ENCODE measurements at regions not wholly inside any gene's neighbourhood (a gene's known extent, or its start where the extent isn't known, plus 50 kb on each side); places are given as distances from the start of the nearest gene placed in this dataset.
"Not testable (repeated sequence)": the region's sequence is repeated elsewhere in the genome, so short reads cannot be mapped to it uniquely, and the experiment has no call there.

DNA sequence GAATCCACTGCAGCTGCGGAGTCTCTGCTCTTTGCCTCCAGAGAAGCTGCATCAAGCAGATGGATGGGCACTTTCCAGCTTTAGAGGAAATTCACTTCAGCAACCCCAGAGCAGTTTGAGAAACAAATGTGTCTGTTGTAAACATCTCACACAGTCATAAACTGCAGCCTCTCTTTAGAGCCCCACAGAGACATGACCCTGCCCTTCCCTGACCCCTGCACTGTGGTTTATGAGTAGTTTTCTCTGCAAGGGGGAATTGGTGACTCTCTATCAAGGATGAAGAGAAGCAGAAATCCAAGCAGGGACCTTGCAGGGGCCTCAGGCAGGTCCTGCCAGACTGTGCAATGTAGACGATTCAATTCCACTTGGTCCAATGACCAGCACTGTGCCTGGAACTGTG, 160.2 kb downstream of the SH2D4B start:
- DNase-seq: no peak

DNA sequence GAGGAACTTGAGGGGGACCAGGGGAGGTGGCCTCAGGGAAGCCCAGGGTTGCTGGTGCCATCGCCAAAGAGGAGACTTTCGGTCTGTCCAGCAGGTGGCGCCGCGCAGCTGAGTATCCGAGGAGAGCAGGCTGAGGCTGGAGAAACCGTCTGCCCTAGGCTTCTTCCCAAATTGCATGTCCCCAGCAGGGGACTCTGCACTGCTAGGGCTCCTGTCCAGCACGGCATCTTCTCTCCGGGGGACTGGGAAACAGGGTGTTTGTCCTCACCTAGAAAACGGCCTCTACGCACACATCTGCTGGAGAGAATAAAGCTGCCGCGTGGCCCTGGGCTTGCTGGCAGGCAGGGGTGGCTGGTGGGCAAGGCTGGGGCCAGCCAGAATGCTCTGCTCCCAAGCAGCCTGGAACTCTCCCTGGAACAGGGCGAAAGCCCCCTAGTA, 161.9 kb downstream of the SH2D4B start:
- DNase-seq: peak in 50 of 51 donors; percentile 6 to 89 (median 63)

GRCh38 chr10:80700252-80700651, 162.6 kb downstream of the SH2D4B start:
- no peak for DNase-seq

GRCh38 chr10:80700760-80701444, 163.2 kb downstream of the SH2D4B start:
- DNase-seq: no peak

GRCh38 chr10:80701706-80702105, 164.0 kb downstream of the SH2D4B start:
- DNase-seq: no peak

- DNase-seq: peak in 19 of 51 donors; percentile 7 to 46 (median 17)
Measured at GRCh38 chr10:80702143-80702542, 164.4 kb downstream of the SH2D4B start.

DNA sequence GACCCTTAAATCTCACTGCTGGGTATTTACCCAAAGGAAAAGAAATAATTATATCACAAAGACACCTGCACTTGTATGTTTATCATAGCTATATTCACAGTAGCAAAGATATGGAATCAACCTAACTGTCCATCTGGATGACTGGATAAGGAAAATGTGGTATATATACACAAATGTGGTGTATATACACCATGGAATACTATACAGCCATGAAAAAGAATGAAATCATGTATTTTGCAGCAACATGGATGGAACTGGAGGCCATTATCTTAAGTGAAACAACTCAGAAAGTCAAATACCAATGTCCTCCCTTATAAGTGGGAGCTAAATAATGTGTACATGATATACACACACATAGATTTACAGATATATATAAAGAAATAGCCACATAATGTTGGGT, 168.2 kb downstream of the SH2D4B start:
- no peak for DNase-seq

DNA sequence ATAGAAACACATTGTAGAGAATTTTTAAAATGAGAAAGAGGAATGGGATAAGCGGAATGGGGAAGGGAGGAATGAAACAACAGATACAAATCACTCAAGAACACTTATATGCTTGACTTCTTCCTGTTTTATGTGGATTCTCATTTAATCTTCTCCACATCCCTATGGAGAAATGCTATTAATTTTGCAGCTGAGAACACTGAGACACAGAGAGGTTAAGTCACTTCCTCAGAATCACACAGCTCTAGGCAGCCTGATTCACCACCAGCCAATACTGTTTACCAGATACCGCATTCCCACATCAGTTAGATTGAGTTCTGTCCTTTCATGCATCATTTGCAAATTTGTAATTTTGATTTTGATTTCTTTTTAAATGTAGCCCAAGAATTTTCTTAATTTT, 170.5 kb downstream of the SH2D4B start:
- DNase-seq: no peak

GRCh38 chr10:80708808-80709207, 171.1 kb downstream of the SH2D4B start:
- DNase-seq: no peak

DNA sequence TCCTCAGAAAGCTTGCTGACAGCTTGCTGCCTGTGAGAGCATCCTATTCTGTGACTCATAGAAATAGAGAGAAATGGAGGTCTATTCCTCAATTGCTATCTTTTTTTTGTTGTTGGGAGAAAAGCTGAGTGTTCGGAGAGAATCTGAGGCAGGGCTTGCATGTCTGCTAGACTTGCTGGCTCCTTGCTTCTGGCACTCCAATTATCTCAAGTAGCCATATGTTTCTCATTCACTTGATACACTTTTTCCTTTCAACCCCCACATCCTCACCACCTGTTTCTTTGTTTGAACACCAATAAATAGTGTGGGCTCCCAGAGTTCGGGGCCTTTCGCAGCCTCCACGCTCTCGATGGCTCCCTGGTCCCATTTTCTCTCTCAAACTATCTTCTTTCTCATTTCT, 172.2 kb downstream of the SH2D4B start:
- no peak for DNase-seq

DNA sequence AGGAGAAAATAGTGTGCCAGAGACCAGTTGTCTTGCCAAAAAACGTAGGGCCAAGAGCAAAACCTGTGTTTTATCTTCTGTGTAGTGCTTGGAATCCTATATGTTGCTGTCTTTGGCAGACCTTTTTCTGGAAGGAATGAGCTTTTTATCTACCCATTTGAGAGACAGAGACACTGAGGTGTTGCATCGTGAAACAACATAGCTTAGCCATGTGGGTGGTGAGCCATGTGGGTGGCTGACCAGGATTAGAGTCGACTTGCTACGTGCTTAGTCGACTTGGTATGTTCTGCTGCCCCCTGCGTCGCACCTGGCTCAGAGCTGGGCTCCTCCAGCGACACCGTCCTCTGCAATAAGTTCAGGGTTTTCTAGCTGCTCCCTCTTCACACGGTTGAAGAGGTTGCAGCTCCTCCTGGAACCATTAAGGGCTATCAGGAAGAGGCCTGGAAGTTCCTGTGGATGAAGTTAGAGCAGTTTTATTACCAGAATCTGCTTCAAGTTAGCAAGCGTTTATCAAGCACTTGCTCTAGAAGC, 175.8 kb downstream of the SH2D4B start:
- DNase-seq: no peak

DNA sequence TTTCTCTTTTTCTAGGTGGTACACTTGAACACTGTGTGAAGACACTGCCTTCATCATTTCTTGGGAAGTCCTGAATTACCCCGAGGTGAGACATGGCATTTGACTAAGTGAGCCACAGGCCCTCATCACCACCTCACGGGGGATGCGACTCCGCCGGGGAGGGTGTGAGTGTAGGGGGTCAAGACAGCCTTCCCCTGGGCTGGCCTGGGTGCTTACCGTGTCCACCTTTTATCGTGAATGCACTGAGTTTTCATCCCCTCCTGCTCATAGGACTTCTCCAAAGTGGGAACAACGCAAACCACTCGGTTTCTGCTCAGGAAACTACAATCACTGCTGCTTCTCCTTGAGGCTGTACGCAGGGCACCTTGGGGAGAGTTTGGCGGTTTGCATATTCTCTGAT, 176.9 kb downstream of the SH2D4B start:
- DNase-seq: no peak

- peak in 1 of 51 donors; percentile 14 for DNase-seq
Measured at GRCh38 chr10:80718024-80718423, 180.3 kb downstream of the SH2D4B start.

- DNase-seq: no peak
Measured at GRCh38 chr10:80719935-80720334, 182.2 kb downstream of the SH2D4B start.

DNA sequence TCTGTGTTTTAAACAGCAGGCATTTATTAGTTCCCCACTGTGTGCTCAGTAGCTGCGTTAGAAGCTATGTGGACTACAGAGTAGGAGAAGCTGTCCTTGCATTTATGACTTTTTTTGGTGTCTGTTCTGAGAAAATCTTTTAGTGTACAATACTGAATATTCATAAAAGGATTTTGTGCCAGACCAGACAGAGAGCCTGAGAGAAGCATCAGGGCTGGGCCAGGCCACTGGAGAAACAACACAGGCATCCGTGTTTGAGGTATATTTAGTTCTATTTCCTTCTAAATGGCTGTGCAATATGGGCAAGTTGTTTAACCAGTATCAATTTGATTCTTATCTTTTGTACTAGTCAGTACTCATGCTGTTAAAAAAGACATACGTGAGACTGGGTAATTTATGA, 182.8 kb downstream of the SH2D4B start:
- no peak for DNase-seq

DNA sequence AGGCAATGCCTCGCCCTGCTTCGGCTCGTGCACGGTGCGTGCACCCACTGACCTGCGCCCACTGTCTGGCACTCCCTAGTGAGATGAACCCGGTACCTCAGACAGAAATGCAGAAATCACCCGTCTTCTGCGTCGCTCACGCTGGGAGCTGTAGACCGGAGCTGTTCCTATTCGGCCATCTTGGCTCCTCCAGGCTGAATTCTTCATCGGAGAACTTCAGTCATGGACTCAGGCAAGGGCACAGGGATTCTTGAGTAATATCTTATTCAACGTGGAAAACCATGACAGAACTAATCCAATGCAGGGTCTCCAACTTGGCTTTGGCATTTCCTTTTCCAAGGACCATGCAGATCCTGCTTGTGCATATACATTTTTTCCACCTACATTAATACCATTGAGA, 190.7 kb downstream of the SH2D4B start:
- not testable (repeated sequence) for DNase-seq

DNA sequence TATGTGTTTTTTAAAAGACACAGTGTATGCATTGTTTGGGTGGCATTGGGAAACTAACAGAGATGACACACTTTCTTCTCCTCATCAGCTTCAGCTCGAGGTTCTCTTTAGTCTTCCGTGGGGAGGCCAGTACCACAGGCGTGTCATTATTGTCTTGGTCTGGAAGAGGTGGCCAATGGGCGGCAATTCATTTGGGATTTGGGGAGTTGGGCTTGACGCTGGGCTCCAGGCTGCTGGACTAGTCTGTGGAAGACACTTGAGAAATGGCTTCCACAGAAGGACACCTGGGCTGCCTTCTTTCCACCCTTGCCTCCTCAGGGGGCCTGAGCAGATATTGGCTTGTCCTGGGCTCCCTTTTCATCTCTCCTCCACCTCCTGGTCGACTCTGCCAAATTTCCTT, 192.2 kb downstream of the SH2D4B start:
- DNase-seq: no peak

- DNase-seq: no peak
Measured at GRCh38 chr10:80730522-80730921, 192.8 kb downstream of the SH2D4B start.

DNA sequence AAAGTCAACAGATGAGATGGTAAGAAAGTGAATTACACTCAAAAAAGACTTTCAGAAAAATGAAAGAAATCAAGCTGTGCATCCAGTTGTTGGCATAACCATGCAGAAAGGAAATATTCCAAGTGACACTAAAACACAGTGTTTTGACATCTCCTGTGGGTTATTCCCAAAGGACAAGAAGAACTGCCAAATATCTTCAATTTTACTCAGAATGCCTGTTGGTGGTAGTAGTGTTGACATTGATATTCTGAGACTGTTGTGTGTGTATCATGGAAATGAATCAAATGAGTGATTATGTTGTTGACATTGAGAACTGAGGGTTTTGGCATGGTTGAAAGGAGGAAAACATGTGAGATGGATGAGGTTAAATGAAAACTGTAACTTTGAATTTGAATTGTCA, 196.9 kb downstream of the SH2D4B start:
- no peak for DNase-seq

GRCh38 chr10:80737209-80737608, 199.5 kb downstream of the SH2D4B start:
- no peak for DNase-seq

GRCh38 chr10:80739328-80739727, 201.6 kb downstream of the SH2D4B start:
- DNase-seq: no peak

GRCh38 chr10:80739963-80740715, 202.4 kb downstream of the SH2D4B start:
- DNase-seq: no peak

GRCh38 chr10:80741278-80741677, 203.6 kb downstream of the SH2D4B start:
- DNase-seq: no peak
